ENCODE measurements at regions not wholly inside any gene's neighbourhood (a gene's known extent, or its start where the extent isn't known, plus 50 kb on each side); places are given as distances from the start of the nearest gene placed in this dataset.
A peak's percentile ranks its signal among the peaks of the same experiment; 100 is the strongest.

DNA sequence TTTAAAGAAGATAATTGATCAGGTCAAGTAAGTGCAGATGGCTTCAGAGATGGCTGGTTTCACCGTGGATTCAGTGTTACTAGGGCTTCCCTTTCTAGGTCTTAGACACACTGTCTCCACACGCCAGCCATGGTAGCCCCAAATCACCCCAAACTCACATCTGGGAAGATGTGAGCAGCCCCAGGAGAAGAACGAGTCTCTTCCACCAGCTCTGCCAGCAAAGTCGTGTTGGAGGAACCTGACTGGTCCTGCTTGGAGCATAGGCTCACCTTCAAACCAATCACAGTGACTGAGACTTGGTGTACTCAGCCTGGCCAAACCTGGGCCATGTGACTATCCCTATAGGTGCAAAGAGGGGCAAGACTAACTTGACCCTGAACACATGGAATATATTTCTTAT, 296.7 kb downstream of the RPLP1 start:
- no peak for TF ChIP-seq EZH2phosphoT487 (IDR thresholded peaks at IDR 0.05; ENCODE audit: borderline replicate concordance, low read depth, low read length)
- TF ChIP-seq CTCF (conservative IDR thresholded peaks at IDR 0.05; ENCODE audit: low read length), result no peak
- Histone ChIP-seq H3K79me2 (ENCODE audit: insufficient read depth, low read depth, low read length) (no peaks in the 10 kb centered on the region), H3K4me2 (ENCODE audit: low read length) (no peak overlapping the region), H3K9me3 (ENCODE audit: low read length) (peaks cover 29% of the 10 kb centered on the region), H4K20me1 (ENCODE audit: insufficient read depth, low read length) (no peaks in the 10 kb centered on the region), H2AFZ (ENCODE audit: low read length) (no peak overlapping the region), H3K9me2 (ENCODE audit: insufficient read depth, low read length) (no peaks in the 10 kb centered on the region), H3K27ac (ENCODE audit: low read depth, low read length, poor library complexity, severe bottlenecking) (no peak overlapping the region), H3K4me1 (ENCODE audit: insufficient read depth, low read length, poor library complexity, severe bottlenecking) (peaks cover 14% of the 10 kb centered on the region), H3K4me3 (ENCODE audit: low read depth, low read length, poor library complexity, severe bottlenecking) (no peak overlapping the region), H3K36me3 (ENCODE audit: insufficient read depth, low read length) (no peaks in the 10 kb centered on the region; the same call in 1 of the 2 replicates)
- ChIA-PET CTCF (ENCODE audit: unreplicated experiment) (no interaction called here), POLR2A (interaction anchor here (1.4 kb wide), 1 partner anchor 9 kb away, joined by 3 read pairs; no protein-coding TSS in a partner anchor)
- intact Hi-C loops (cut with micrococcal nuclease; ENCODE audit: unreplicated experiment), result loop anchor here (10.0 kb wide), 1 partner anchor 456 kb away; no protein-coding TSS in a partner anchor
- no peak for DNase-seq (ENCODE audit: low spot score)
- BruUV-seq (replicated peaks), result no TSS peak

- H3K9me3 ChIP-seq (ENCODE audit: low read length), result peaks cover 30% of the 10 kb centered on the region
- POLR2A ChIA-PET, result no interaction called here
- H3K4me2 ChIP-seq (ENCODE audit: low read length), result no peak overlapping the region
- TF ChIP-seq CTCF (conservative IDR thresholded peaks at IDR 0.05; ENCODE audit: low read length) (peak; percentile 79), EZH2phosphoT487 (IDR thresholded peaks at IDR 0.05; ENCODE audit: borderline replicate concordance, low read depth, low read length) (no peak)
- intact Hi-C loops (cut with micrococcal nuclease; ENCODE audit: unreplicated experiment), result loop anchor here (10.0 kb wide), 1 partner anchor 455 kb away; no protein-coding TSS in a partner anchor
- H2AFZ ChIP-seq (ENCODE audit: low read length), result no peak overlapping the region
- H3K9me2 ChIP-seq (ENCODE audit: insufficient read depth, low read length), result no peaks in the 10 kb centered on the region
- BruUV-seq (replicated peaks), result no TSS peak
- peak; percentile 63 for DNase-seq (ENCODE audit: low spot score)
- H3K4me1 ChIP-seq (ENCODE audit: insufficient read depth, low read length, poor library complexity, severe bottlenecking), result peaks cover 13% of the 10 kb centered on the region
- no peak overlapping the region for H3K4me3 ChIP-seq (ENCODE audit: low read depth, low read length, poor library complexity, severe bottlenecking)
- no peaks in the 10 kb centered on the region for H3K79me2 ChIP-seq (ENCODE audit: insufficient read depth, low read depth, low read length)
- no peak overlapping the region for H3K27ac ChIP-seq (ENCODE audit: low read depth, low read length, poor library complexity, severe bottlenecking)
- no peaks in the 10 kb centered on the region; the same call in 1 of the 2 replicates for H3K36me3 ChIP-seq (ENCODE audit: insufficient read depth, low read length)
- no peaks in the 10 kb centered on the region for H4K20me1 ChIP-seq (ENCODE audit: insufficient read depth, low read length)
- CTCF ChIA-PET (ENCODE audit: unreplicated experiment), result no interaction called here
Observed at GRCh38 chr15:69749797-69750196, 297.2 kb downstream of the RPLP1 start.

- no TSS peak for BruUV-seq (replicated peaks)
- ChIA-PET POLR2A (no interaction called here), CTCF (ENCODE audit: unreplicated experiment) (interaction anchor here (0.6 kb wide), 1 partner anchor 819 kb away, joined by 4 read pairs; no protein-coding TSS in a partner anchor)
- no peak overlapping the region for H2AFZ ChIP-seq (ENCODE audit: low read length)
- intact Hi-C loops (cut with micrococcal nuclease; ENCODE audit: unreplicated experiment), result no loop called here
- no peaks in the 10 kb centered on the region for H4K20me1 ChIP-seq (ENCODE audit: insufficient read depth, low read length)
- peaks cover 13% of the 10 kb centered on the region for H3K4me1 ChIP-seq (ENCODE audit: insufficient read depth, low read length, poor library complexity, severe bottlenecking)
- H3K4me2 ChIP-seq (ENCODE audit: low read length), result no peak overlapping the region
- H3K9me3 ChIP-seq (ENCODE audit: low read length), result peaks cover 30% of the 10 kb centered on the region
- no peak overlapping the region for H3K4me3 ChIP-seq (ENCODE audit: low read depth, low read length, poor library complexity, severe bottlenecking)
- TF ChIP-seq CTCF (conservative IDR thresholded peaks at IDR 0.05; ENCODE audit: low read length) (no peak), EZH2phosphoT487 (IDR thresholded peaks at IDR 0.05; ENCODE audit: borderline replicate concordance, low read depth, low read length) (no peak)
- no peak overlapping the region for H3K27ac ChIP-seq (ENCODE audit: low read depth, low read length, poor library complexity, severe bottlenecking)
- DNase-seq (ENCODE audit: low spot score), result no peak
- H3K79me2 ChIP-seq (ENCODE audit: insufficient read depth, low read depth, low read length), result no peaks in the 10 kb centered on the region
- H3K9me2 ChIP-seq (ENCODE audit: insufficient read depth, low read length), result no peaks in the 10 kb centered on the region
- no peaks in the 10 kb centered on the region; the same call in 1 of the 2 replicates for H3K36me3 ChIP-seq (ENCODE audit: insufficient read depth, low read length)
Observed at GRCh38 chr15:69750253-69750652, 297.6 kb downstream of the RPLP1 start.
